ENCODE measurements at regions not wholly inside any gene's neighbourhood (a gene's known extent, or its start where the extent isn't known, plus 50 kb on each side); places are given as distances from the start of the nearest gene placed in this dataset.

- no peaks in the 10 kb centered on the region for H4K20me1 ChIP-seq (replicated peaks; ENCODE audit: insufficient read depth)
- H3K79me2 ChIP-seq (replicated peaks; ENCODE audit: insufficient read depth), result no peaks in the 10 kb centered on the region
- H3F3A ChIP-seq (replicated peaks; ENCODE audit: low read depth), result no peaks in the 10 kb centered on the region
- H3K4me2 ChIP-seq, result no peak overlapping the region
- no peaks in the 10 kb centered on the region for H3K36me3 ChIP-seq (ENCODE audit: insufficient read depth)
- no peaks in the 10 kb centered on the region for H3K9me2 ChIP-seq (ENCODE audit: insufficient read depth)
- H3K36me3 Mint-ChIP-seq (ENCODE audit: low read depth), result no peaks in the 10 kb centered on the region
- no peak overlapping the region for H3K27ac Mint-ChIP-seq
- peaks cover 8% of the 10 kb centered on the region for H3K4me1 ChIP-seq (ENCODE audit: insufficient read depth)
- no peak for TF ChIP-seq ETS1 (IDR thresholded peaks at IDR 0.05)
- TF ChIP-seq JUNB (IDR thresholded peaks at IDR 0.05; ENCODE audit: unreplicated experiment), result no peak
- TF ChIP-seq EZH2phosphoT487 (IDR thresholded peaks at IDR 0.05; ENCODE audit: unreplicated experiment), result no peak
- no peak for TF ChIP-seq POLR2AphosphoS5 (IDR thresholded peaks at IDR 0.05; ENCODE audit: low read depth)
- TF ChIP-seq ZNF331 (CRISPR knock-in tag; IDR thresholded peaks at IDR 0.05; ENCODE audit: low read depth), result no peak
- TF ChIP-seq EZH2 (IDR thresholded peaks at IDR 0.05; ENCODE audit: low read depth, unreplicated experiment), result no peak
- no peak for TF ChIP-seq STAT1 (IDR thresholded peaks at IDR 0.05; ENCODE audit: unreplicated experiment)
- no peak for TF ChIP-seq ZNF462 (CRISPR knock-in tag; IDR thresholded peaks at IDR 0.05)
- no peak for TF ChIP-seq ZNF114 (CRISPR knock-in tag; IDR thresholded peaks at IDR 0.05)
- no peak for TF ChIP-seq REST (IDR thresholded peaks at IDR 0.05; ENCODE audit: unreplicated experiment)
- H3K4me3 Mint-ChIP-seq, result no peak overlapping the region
- H3K4me3 ChIP-seq, result no peak overlapping the region
- H3K27me3 ChIP-seq (ENCODE audit: insufficient read depth), result no peaks in the 10 kb centered on the region
- no peak overlapping the region for H3K27ac ChIP-seq (ENCODE audit: low read depth)
- no peak overlapping the region for H2AFZ ChIP-seq
- H3K9me3 Mint-ChIP-seq, result no peaks in the 10 kb centered on the region
- peaks cover 17% of the 10 kb centered on the region for H3K4me1 Mint-ChIP-seq
- no peaks in the 10 kb centered on the region for H3K27me3 Mint-ChIP-seq (ENCODE audit: insufficient read depth, low read depth, poor library complexity)
- ATAC-seq (no peak), DNase-seq (ENCODE audit: low spot score) (no peak)
Measured at GRCh38 chr4:107497054-107497453, 223.0 kb downstream of the PAPSS1 start.

All from GM23338 (cell line).